Spleen (tissue), 11 donors: ENCODE measurements at regions not wholly inside any gene's neighbourhood (a gene's known extent, or its start where the extent isn't known, plus 50 kb on each side); places are given as distances from the start of the nearest gene placed in this dataset.

Experiments used
- DNase-seq: peaks from one replicate; pipeline ENCODE4 v3.0.0-alpha.2; 2020
- H3K27ac ChIP-seq, 8 donors: fragments of 200-600 bp; sonication (generic) in 7 of 8; 1 replicate in 4 of 8; 2 replicates in 4 of 8; pipeline versions ENCODE4 v1.5.0 to v1.8.0; 2016 to 2021; ENCODE audit warnings: inconsistent platforms in 4 of 8, mild to moderate bottlenecking in 4 of 8, moderate library complexity in 1 of 8
- H3K27me3 ChIP-seq, 7 donors: fragments of 200-600 bp; sonication (generic) in 6 of 7; replicated peaks in 1 of 7; 1 replicate in 4 of 7; 2 replicates in 3 of 7; pipeline versions ENCODE4 v1.5.0 to v1.8.0; 2016 to 2021; ENCODE audit warnings: inconsistent platforms in 3 of 7, mild to moderate bottlenecking in 1 of 7
- H3K36me3 ChIP-seq, 6 donors: fragments of 200-600 bp; sonication (generic) in 5 of 6; 1 replicate in 4 of 6; 2 replicates in 2 of 6; pipeline versions ENCODE4 v1.5.0 to v1.8.0; 2016 to 2021; ENCODE audit warnings: inconsistent platforms in 2 of 6
- H3K4me1 ChIP-seq, 6 donors: fragments of 200-600 bp; sonication (generic) in 5 of 6; 1 replicate in 3 of 6; 2 replicates in 3 of 6; pipeline versions ENCODE4 v1.5.0 to v1.8.0; 2016 to 2021; ENCODE audit warnings: inconsistent platforms in 3 of 6
- H3K4me3 ChIP-seq, 8 donors: fragments of 200-600 bp; sonication (generic) in 7 of 8; 1 replicate in 4 of 8; 2 replicates in 4 of 8; pipeline versions ENCODE4 v1.5.0 to v1.8.0; 2016 to 2021; ENCODE audit warnings: inconsistent platforms in 4 of 8, mild to moderate bottlenecking in 4 of 8, moderate library complexity in 2 of 8
- H3K9me3 ChIP-seq, 8 donors: fragments of 200-600 bp; sonication (generic) in 7 of 8; 1 replicate in 4 of 8; 2 replicates in 4 of 8; pipeline versions ENCODE4 v1.5.0 to v1.8.0; 2016 to 2021; ENCODE audit warnings: inconsistent platforms in 4 of 8
- POLR2A ChIP-seq, 3 donors: fragments of 450-650 bp; IDR thresholded peaks; one replicate each; pipeline ENCODE4 v1.5.1; 2017; ENCODE audit warnings: antibody characterized with exemption in 3 of 3, mild to moderate bottlenecking in 1 of 3
- POLR2AphosphoS5 ChIP-seq, 3 donors: sonication (generic); formaldehyde crosslinking; IDR thresholded peaks; one replicate each; pipeline ENCODE4 v1.5.1; 2017; ENCODE audit warnings: antibody characterized with exemption in 3 of 3
- WGBS, 5 donors: extraction: QIAGEN DNeasy Blood & Tissue Kit in 3 of 5; methylation state at CpG; one replicate each; pipeline versions ENCODE4 v1.1.5 to v1.1.7; 2013 to 2018; 5-methylcytosine and 5-hydroxymethylcytosine counted together
- intact Hi-C: fragments of 100-400 bp; cut with DNase I; formaldehyde crosslinking; loops from one replicate; pipeline ENCODE4 v1.15.0; 2023; ENCODE audit warnings: low total_unique reads
- TF ChIP-seq, protein P1 (sequence below), 11 experiments: fragments of 200-600 bp in 7 of 11; fragments of 450-650 bp in 4 of 11; sonication (generic) in 4 of 11; IDR thresholded peaks in 8 of 11; conservative IDR thresholded peaks in 3 of 11; 1 replicate in 7 of 11; 2 replicates in 4 of 11; pipeline versions ENCODE4 v1.4.0 to v1.8.0; 2016 to 2021; ENCODE audit warnings: antibody characterized with exemption in 11 of 11, inconsistent platforms in 4 of 11, mild to moderate bottlenecking in 1 of 11
- donor health status: healthy with polysubstance abuse.
- donor health status: DM: no; HTN: no; CAD: no; lungs with moderate emphysema.
- donor health status: DM: no; HTN: no; CAD: no.
- donor health status: Bipolar disorder and iron deficiency.
- donor health status: healthy.
- donor health status: DM: no; HTN: no; CAD: no.
- donor health status: DM: yes; HTN: yes; CAD: no.

DNA sequence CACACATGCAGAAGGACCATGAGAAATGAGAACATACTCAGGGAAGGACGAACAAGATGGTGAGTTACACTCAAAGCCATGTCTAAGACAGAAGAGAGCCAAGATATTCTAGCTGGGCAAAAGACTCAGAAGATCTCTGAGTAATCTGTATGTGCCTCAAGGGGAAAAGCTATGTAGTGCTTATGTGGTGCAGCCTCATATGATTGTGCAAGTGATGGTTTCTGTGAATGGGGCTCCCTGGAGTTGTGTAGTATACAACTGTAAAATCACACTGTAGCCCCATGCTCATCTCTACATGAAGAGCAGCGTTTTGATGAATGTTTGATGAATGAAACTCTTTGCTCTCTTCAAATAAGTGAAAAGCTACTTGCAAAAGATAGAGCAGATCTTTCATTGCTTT lies 57.5 kb downstream of the OSR1 start:
- no peak overlapping the region for H3K27ac ChIP-seq
- TF ChIP-seq POLR2A (IDR thresholded peaks at IDR 0.05) (no peak), POLR2AphosphoS5 (IDR thresholded peaks at IDR 0.05) (no peak)
- TF ChIP-seq, protein P1, sequence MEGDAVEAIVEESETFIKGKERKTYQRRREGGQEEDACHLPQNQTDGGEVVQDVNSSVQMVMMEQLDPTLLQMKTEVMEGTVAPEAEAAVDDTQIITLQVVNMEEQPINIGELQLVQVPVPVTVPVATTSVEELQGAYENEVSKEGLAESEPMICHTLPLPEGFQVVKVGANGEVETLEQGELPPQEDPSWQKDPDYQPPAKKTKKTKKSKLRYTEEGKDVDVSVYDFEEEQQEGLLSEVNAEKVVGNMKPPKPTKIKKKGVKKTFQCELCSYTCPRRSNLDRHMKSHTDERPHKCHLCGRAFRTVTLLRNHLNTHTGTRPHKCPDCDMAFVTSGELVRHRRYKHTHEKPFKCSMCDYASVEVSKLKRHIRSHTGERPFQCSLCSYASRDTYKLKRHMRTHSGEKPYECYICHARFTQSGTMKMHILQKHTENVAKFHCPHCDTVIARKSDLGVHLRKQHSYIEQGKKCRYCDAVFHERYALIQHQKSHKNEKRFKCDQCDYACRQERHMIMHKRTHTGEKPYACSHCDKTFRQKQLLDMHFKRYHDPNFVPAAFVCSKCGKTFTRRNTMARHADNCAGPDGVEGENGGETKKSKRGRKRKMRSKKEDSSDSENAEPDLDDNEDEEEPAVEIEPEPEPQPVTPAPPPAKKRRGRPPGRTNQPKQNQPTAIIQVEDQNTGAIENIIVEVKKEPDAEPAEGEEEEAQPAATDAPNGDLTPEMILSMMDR (IDR thresholded peaks at IDR 0.05 in 8 of 11, conservative IDR thresholded peaks at IDR 0.05 in 3 of 11), result no peak
- WGBS, 5 donors, result 65 to 81% (median 72%) methylated on average over 2 of the region's 2 CpGs
- intact Hi-C loops, result no loop called here
- H3K9me3 ChIP-seq, result no peaks in the 10 kb centered on the region
- H3K36me3 ChIP-seq, result no peaks in the 10 kb centered on the region
- DNase-seq, result no peak
- peaks cover 0 to 5% (median 0%) of the 10 kb centered on the region in 7 donors for H3K27me3 ChIP-seq
- no peak overlapping the region for H3K4me3 ChIP-seq
- peaks cover 0 to 8% (median 0%) of the 10 kb centered on the region in 6 donors for H3K4me1 ChIP-seq

DNA sequence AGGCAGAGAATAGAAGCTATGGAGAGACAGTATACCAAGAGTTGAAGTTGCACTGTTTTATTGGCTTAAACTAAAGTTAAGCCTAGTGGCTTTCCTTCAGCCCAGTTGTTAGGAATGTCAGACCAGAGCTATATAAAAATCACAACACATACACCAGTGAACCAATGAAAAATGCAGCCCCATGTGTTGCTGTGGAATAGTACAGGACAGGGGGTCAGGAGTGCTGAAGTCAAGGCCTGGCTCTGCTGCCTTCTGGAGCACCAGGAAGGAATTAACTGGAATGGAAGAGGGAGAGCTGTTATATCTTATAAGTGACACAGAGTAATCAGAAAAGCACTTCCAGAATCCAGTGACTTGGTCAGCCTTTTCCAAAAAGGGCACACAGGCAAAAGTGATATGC lies 58.9 kb downstream of the OSR1 start:
- H3K36me3 ChIP-seq, result no peaks in the 10 kb centered on the region
- no peaks in the 10 kb centered on the region for H3K9me3 ChIP-seq
- peaks cover 0 to 8% (median 0%) of the 10 kb centered on the region in 6 donors for H3K4me1 ChIP-seq
- no peak overlapping the region for H3K27ac ChIP-seq
- intact Hi-C loops, result no loop called here
- H3K27me3 ChIP-seq, result peaks cover 0 to 5% (median 0%) of the 10 kb centered on the region in 7 donors
- TF ChIP-seq, protein P1 (IDR thresholded peaks at IDR 0.05 in 8 of 11, conservative IDR thresholded peaks at IDR 0.05 in 3 of 11), result no peak
- TF ChIP-seq POLR2AphosphoS5 (IDR thresholded peaks at IDR 0.05) (no peak), POLR2A (IDR thresholded peaks at IDR 0.05) (no peak)
- no peak overlapping the region for H3K4me3 ChIP-seq
- no peak for DNase-seq

DNA sequence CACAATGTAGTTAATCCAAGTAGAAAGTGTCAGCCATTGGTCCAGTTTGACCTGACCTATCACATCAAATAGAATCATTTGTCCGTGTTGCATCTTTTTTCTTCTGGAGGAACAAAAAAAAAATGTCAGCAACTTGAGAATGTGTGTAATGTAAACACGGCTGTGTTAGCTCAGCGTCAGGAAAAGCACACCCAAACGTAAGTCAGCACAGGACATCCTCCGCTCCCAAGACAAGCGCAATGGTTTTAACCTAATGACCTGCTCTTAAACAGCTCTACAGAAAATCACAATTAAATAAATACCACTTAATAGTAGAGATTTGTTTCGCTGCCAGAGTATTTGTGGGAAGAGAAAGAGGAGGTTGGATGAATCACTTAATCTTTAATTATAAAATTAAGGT lies 59.4 kb downstream of the OSR1 start:
- H3K9me3 ChIP-seq, result no peaks in the 10 kb centered on the region
- no peak for DNase-seq
- H3K4me3 ChIP-seq, result no peak overlapping the region
- intact Hi-C loops, result no loop called here
- no peaks in the 10 kb centered on the region for H3K36me3 ChIP-seq
- peaks cover 0 to 8% (median 0%) of the 10 kb centered on the region in 6 donors for H3K4me1 ChIP-seq
- 48 to 71% (median 62%) methylated on average over 7 of the region's 7 CpGs for WGBS, 5 donors
- H3K27ac ChIP-seq, result no peak overlapping the region
- TF ChIP-seq POLR2AphosphoS5 (IDR thresholded peaks at IDR 0.05) (peak in 1 of 3 donors; percentile 17), POLR2A (IDR thresholded peaks at IDR 0.05) (no peak)
- TF ChIP-seq, protein P1 (IDR thresholded peaks at IDR 0.05 in 8 of 11, conservative IDR thresholded peaks at IDR 0.05 in 3 of 11), result no peak
- peaks cover 0 to 5% (median 0%) of the 10 kb centered on the region in 7 donors for H3K27me3 ChIP-seq

DNA sequence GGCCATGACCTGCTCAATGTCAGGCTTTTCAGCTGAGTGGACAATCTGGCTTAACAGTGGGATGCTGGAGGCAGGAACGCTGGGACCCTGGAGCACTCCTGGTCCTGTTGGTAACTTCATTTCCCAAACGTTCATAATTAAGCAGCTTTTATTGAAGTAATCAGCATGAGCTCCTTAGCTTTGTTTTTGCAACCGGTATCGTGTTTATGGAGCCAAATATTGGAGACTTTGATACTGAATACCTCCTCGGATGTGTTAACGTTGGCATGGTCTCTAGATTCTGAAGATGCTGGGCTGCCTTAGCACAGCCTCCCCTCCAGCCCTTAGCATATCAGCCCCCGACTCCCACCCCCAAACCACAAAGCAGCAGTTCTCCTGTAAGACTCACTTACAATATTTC lies 60.7 kb downstream of the OSR1 start:
- no peaks in the 10 kb centered on the region for H3K36me3 ChIP-seq
- H3K27me3 ChIP-seq, result peaks cover 0 to 5% (median 0%) of the 10 kb centered on the region in 7 donors
- H3K27ac ChIP-seq, result no peak overlapping the region
- TF ChIP-seq POLR2A (IDR thresholded peaks at IDR 0.05) (no peak), POLR2AphosphoS5 (IDR thresholded peaks at IDR 0.05) (no peak)
- TF ChIP-seq, protein P1 (IDR thresholded peaks at IDR 0.05 in 8 of 11, conservative IDR thresholded peaks at IDR 0.05 in 3 of 11), result no peak
- no peak for DNase-seq
- intact Hi-C loops, result no loop called here
- peaks cover 0 to 8% (median 0%) of the 10 kb centered on the region in 6 donors for H3K4me1 ChIP-seq
- WGBS, 5 donors, result 84 to 89% (median 87%) methylated on average over 7 of the region's 7 CpGs
- no peak overlapping the region for H3K4me3 ChIP-seq
- no peaks in the 10 kb centered on the region for H3K9me3 ChIP-seq
